HEK293T (cell line): ENCODE measurements at regions not wholly inside any gene's neighbourhood (a gene's known extent, or its start where the extent isn't known, plus 50 kb on each side); places are given as distances from the start of the nearest gene placed in this dataset.
"Not testable (repeated sequence)": the region's sequence is repeated elsewhere in the genome, so short reads cannot be mapped to it uniquely, and the experiment has no call there.

Source experiments
- CTCF ChIA-PET: fragments of 350-600 bp; formaldehyde crosslinking; extraction: SDS; loops from one replicate; lab custom pipeline; 2021; ENCODE audit warnings: antibody characterized with exemption, inconsistent platforms; lab: Yijun Ruan, JAX
- POLR2A ChIA-PET: fragments of 350-600 bp; formaldehyde crosslinking; extraction: SDS; loops from one replicate; lab custom pipeline; 2020; ENCODE audit warnings: antibody characterized with exemption, inconsistent platforms; lab: Yijun Ruan, JAX
- DNase-seq: peaks from one replicate; pipeline ENCODE4 v3.0.0; 2012; ENCODE audit warnings: mixed read lengths; ENCODE audit errors: extremely low spot score
- ARNT ChIP-seq: fragments of 450-650 bp; IDR thresholded peaks from 2 replicates; pipeline ENCODE4 v1.6.1; 2017; ENCODE audit warnings: mild to moderate bottlenecking
- BHLHE40 ChIP-seq: fragments of 450-650 bp; IDR thresholded peaks from 2 replicates; pipeline ENCODE4 v1.6.1; 2016; ENCODE audit warnings: mild to moderate bottlenecking, moderate library complexity, borderline replicate concordance
- CTBP1 ChIP-seq: fragments of 450-650 bp; IDR thresholded peaks from 2 replicates; pipeline ENCODE4 v1.6.1; 2016; ENCODE audit warnings: borderline replicate concordance
- ELF4 ChIP-seq: fragments of 450-650 bp; IDR thresholded peaks from 2 replicates; pipeline ENCODE4 v1.6.1; 2017; ENCODE audit warnings: antibody characterized with exemption
- FOXA1 ChIP-seq: fragments of 450-650 bp; IDR thresholded peaks from 2 replicates; pipeline ENCODE4 v1.6.1; 2016; ENCODE audit warnings: mild to moderate bottlenecking
- FOXK2 ChIP-seq: fragments of 450-650 bp; IDR thresholded peaks from 2 replicates; pipeline ENCODE4 v1.6.1; 2016; ENCODE audit warnings: mild to moderate bottlenecking
- FOXM1 ChIP-seq: fragments of 450-650 bp; IDR thresholded peaks from 2 replicates; pipeline ENCODE4 v1.6.1; 2017; ENCODE audit warnings: mild to moderate bottlenecking, borderline replicate concordance
- HDGF ChIP-seq: fragments of 450-650 bp; IDR thresholded peaks from 2 replicates; pipeline ENCODE4 v1.6.1; 2017; ENCODE audit warnings: antibody characterized with exemption, borderline replicate concordance
- L3MBTL2 ChIP-seq: fragments of 450-650 bp; conservative IDR thresholded peaks from 2 replicates; pipeline ENCODE4 v1.6.1; 2016; ENCODE audit warnings: mild to moderate bottlenecking
- LEF1 ChIP-seq: fragments of 450-650 bp; IDR thresholded peaks from 2 replicates; pipeline ENCODE4 v1.6.1; 2017; ENCODE audit warnings: mild to moderate bottlenecking, borderline replicate concordance
- NFRKB ChIP-seq: fragments of 450-650 bp; IDR thresholded peaks from 2 replicates; pipeline ENCODE4 v1.6.1; 2016; ENCODE audit warnings: mild to moderate bottlenecking, moderate library complexity
- SP1 ChIP-seq: fragments of 450-650 bp; IDR thresholded peaks from 2 replicates; pipeline ENCODE4 v1.6.1; 2017
- SUZ12 ChIP-seq: fragments of 450-650 bp; IDR thresholded peaks from 2 replicates; pipeline ENCODE4 v1.6.1; 2016; ENCODE audit warnings: mild to moderate bottlenecking
- TARDBP ChIP-seq: fragments of 450-650 bp; IDR thresholded peaks from 2 replicates; pipeline ENCODE4 v1.6.1; 2016
- ZNF384 ChIP-seq: fragments of 450-650 bp; IDR thresholded peaks from 2 replicates; pipeline ENCODE4 v1.6.1; 2016
- TF ChIP-seq, protein P1 (sequence below): fragments of 450-650 bp; IDR thresholded peaks from 2 replicates; pipeline ENCODE4 v1.6.1; 2016

- CTCF ChIA-PET: no interaction called here
- POLR2A ChIA-PET: no interaction called here
- DNase-seq: no peak
- TF ChIP-seq ELF4 (no peak), TARDBP (no peak), SP1 (no peak), BHLHE40 (no peak), CTBP1 (no peak), FOXK2 (no peak), FOXM1 (no peak)
These were observed 56.7 kb upstream of the PTCH1 start for GRCh38 chr9:95573463-95573862.

DNA sequence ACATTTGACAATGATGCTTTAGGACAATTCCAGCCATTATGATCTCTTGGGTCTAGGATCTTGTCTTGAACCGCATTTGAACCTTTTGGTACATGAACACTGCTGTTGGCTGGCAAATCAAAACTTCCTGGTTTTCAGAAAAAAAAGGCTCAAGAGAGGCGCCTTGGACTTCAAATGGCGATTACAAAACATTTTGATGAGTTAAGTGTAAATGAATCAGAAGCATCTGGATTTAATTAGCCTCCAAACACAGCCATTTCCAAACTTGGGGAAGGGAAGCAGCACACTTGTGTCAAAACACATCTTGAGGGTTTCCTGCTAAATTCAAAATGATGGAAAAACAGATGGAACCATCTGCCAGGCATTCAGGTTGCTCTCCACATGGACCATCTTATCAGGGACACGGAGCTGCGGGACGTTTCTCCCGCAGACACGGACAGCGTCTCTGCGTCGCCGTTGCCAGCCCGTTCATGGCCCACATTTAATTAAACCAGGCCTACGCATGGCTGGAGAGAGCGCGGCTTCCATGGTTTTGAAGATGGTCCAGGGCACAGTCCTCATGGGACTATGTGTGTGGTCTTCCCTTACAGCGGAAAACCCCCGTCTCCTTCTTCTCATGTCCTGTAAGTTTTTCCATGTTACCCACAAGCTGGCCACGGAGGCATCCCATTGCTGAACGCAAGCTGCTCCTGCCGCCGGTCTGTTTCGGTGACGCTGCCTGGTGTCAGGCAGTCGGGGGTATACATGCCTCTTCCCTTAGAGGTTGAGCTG, 55.8 kb upstream of the PTCH1 start:
- ChIA-PET POLR2A (no interaction called here), CTCF (no interaction called here)
- no peak for DNase-seq
- TF ChIP-seq ARNT: no peak
- TF ChIP-seq FOXM1: no peak
- TF ChIP-seq L3MBTL2: no peak
- TF ChIP-seq SUZ12: no peak
- TF ChIP-seq, protein P1, sequence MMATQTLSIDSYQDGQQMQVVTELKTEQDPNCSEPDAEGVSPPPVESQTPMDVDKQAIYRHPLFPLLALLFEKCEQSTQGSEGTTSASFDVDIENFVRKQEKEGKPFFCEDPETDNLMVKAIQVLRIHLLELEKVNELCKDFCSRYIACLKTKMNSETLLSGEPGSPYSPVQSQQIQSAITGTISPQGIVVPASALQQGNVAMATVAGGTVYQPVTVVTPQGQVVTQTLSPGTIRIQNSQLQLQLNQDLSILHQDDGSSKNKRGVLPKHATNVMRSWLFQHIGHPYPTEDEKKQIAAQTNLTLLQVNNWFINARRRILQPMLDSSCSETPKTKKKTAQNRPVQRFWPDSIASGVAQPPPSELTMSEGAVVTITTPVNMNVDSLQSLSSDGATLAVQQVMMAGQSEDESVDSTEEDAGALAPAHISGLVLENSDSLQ: no peak
- TF ChIP-seq LEF1: no peak
- TF ChIP-seq ZNF384: no peak
- no peak for TF ChIP-seq FOXA1
- no peak for TF ChIP-seq NFRKB
- TF ChIP-seq CTBP1: no peak
- TF ChIP-seq ELF4: no peak
- no peak for TF ChIP-seq SP1

- TF ChIP-seq ELF4 (no peak), FOXA1 (no peak), SUZ12 (no peak), NFRKB (no peak), SP1 (no peak), L3MBTL2 (no peak), CTBP1 (no peak), FOXK2 (no peak), BHLHE40 (no peak)
- TF ChIP-seq, protein P1: no peak
- ChIA-PET POLR2A (no interaction called here), CTCF (no interaction called here)
- no peak for DNase-seq
These were observed 53.9 kb upstream of the PTCH1 start for GRCh38 chr9:95570646-95571045.

DNA sequence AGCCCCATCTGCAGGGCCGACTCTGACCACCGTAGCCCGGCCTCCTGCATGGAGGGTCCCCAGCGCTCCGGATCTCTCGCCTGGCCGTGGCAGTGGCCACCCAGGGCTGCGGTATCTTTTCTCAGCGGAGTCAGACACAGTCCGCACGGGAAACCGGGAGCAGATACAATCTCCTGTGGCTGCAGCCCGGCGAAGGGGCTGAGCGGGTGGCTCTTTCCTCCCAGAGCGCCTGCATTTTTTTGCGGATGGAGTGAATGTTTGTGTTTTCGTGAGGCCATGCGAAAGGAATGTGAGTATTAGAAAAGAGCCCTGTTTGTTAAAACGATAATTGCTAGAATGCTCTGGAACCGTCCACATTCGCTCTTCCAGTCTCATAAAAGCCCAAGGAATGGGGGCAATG, 53.4 kb upstream of the PTCH1 start:
- TF ChIP-seq FOXA1 (no peak), CTBP1 (no peak), TARDBP (no peak), HDGF (no peak), ARNT (no peak), L3MBTL2 (no peak), FOXM1 (no peak), SP1 (no peak), ELF4 (no peak), LEF1 (no peak), FOXK2 (no peak), BHLHE40 (no peak), ZNF384 (no peak), NFRKB (no peak), SUZ12 (no peak)
- TF ChIP-seq, protein P1: no peak
- ChIA-PET POLR2A (no interaction called here), CTCF (no interaction called here)
- no peak for DNase-seq

DNA sequence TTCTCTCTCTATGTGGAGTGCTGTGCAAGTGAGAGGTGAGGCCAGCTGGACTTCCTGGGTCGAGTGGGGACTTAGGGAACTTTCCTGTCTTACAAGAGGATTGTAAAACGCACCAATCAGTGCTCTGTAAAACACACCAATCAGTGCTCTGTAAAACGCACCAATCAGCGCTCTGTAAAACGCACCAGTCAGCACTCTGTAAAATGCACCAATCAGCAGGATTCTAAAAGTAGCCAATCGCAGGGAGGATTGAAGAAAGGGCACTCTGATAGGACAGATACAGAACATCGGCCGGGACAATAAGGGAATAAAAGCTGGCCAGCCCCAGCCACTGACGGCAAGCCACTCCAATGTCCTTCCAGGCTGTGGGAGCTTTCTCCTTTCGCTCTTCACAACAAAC, 52.0 kb upstream of the PTCH1 start:
- CTCF ChIA-PET, DNase-seq: not testable (repeated sequence)
- POLR2A ChIA-PET: interaction anchor here (1.3 kb wide), 1 partner anchor 57 kb away, joined by 3 read pairs; no protein-coding TSS in a partner anchor
